ENCODE measurements at regions not wholly inside any gene's neighbourhood (a gene's known extent, or its start where the extent isn't known, plus 50 kb on each side); places are given as distances from the start of the nearest gene placed in this dataset.
A peak's percentile ranks its signal among the peaks of the same experiment; 100 is the strongest.
"Not testable (repeated sequence)": the region's sequence is repeated elsewhere in the genome, so short reads cannot be mapped to it uniquely, and the experiment has no call there.

- H3K4me1 ChIP-seq, result no peaks in the 10 kb centered on the region
- ATAC-seq, result peak in 1 of 2 donors; percentile 51
- H3K36me3 ChIP-seq, result no peaks in the 10 kb centered on the region
- H3K4me3 ChIP-seq, result no peak overlapping the region
- intact Hi-C loops (cut with DNase I), result no loop called here
- H3K27ac ChIP-seq, result no peak overlapping the region
- no peaks in the 10 kb centered on the region for H3K27me3 ChIP-seq (ENCODE audit: low read depth)
- H3K9me3 ChIP-seq, result no peaks in the 10 kb centered on the region
- TF ChIP-seq CTCF (IDR thresholded peaks at IDR 0.05), result no peak
- no peak for DNase-seq
Observed at GRCh38 chr1:228555074-228555994, 68.2 kb downstream of the RNF187 start.

DNA sequence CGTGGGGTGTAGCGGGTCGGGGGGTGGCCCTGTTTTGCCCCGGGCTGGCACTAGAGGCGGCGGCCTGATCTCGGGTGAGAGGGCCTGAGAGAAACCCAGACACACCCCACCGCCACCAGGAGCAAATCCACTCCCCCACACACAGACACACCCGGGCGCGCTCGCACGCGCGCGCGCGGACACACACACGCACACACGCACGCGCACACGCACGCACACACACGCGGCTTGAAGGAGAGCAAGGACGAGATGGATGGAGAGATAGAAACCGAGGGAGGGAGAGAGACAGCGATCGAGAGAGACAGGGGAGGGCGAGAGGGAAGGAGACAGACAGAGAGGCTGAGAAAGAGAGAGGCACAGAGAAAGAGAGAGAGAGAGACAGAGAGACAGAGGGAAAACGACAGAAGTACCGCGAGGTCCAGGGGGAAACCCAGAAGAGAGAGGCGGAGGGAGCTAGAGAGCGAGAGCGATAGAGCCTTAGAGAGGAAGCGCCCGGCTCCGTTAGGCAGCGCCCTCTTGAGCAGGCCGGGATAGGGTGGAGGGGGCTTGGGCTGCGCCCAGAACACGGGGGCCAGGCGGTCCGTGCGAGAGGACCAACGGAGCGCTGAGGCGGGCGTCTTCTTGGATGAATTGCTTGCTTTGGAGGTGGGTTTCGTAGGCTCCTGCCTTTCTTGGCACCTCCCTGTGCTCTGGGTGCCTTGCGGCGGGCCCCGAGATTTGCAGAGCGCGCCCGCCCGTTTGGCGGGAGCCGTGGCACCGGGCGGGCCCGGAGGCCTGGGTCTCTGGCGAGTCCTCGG is 69.7 kb downstream of the RNF187 start:
- H3K27me3 ChIP-seq (ENCODE audit: low read depth); ATAC-seq; H3K9me3 ChIP-seq; H3K27ac ChIP-seq; DNase-seq; H3K4me1 ChIP-seq; H3K36me3 ChIP-seq; H3K4me3 ChIP-seq; intact Hi-C loops (cut with DNase I): not testable (repeated sequence)
